CD4-positive, alpha-beta T cell treated with Interferon alpha-2 for 1 hour (primary cell): ENCODE measurements at regions not wholly inside any gene's neighbourhood (a gene's known extent, or its start where the extent isn't known, plus 50 kb on each side); places are given as distances from the start of the nearest gene placed in this dataset.
"Not testable (repeated sequence)": the region's sequence is repeated elsewhere in the genome, so short reads cannot be mapped to it uniquely, and the experiment has no call there.

Source experiments
- DNase-seq, 2 donors: peaks; one replicate each; pipeline ENCODE4 v3.0.0-alpha.2; 2020 to 2022

DNA sequence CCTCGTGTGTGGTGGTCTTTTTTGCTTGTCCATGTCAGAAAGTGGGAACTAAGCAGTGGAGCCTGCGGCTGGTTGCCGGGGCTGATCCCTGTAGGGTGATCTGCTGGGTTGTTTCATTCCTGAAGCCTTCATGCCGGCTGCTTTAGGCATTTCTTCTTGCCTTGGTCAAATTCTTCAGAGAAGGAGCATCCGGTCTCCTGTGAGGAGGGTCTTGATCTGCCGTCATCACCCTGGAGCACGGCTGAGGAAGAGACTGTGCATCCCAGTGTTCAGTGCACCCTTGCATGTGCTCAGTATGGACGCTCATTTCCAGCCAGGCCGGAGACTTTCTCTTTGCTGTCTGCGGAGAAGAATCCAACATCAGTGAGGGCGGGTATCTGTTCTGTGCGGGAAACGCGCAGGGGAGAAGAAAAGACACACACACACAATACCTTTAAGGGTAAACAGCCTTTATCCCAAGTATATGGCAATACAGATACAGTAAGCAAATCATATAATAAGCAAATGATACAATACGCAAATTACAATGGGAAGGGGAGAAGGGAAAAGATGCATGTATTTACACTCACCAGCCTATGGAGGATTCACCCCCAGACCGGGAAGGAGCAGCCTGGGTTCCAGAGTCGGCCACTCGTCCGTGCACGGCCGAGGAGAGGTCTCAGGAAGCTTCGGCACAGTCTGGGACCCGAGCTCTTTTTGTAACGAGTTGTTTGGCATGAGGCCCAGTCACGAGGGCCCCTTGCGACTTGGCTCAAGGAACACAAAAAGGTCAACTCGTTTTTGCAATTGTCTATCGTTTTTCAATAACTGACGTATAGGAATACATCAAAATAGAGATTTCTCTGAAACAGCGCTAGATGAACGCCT lies 1366.8 kb upstream of the TMEM132C start:
- no peak for DNase-seq

DNA sequence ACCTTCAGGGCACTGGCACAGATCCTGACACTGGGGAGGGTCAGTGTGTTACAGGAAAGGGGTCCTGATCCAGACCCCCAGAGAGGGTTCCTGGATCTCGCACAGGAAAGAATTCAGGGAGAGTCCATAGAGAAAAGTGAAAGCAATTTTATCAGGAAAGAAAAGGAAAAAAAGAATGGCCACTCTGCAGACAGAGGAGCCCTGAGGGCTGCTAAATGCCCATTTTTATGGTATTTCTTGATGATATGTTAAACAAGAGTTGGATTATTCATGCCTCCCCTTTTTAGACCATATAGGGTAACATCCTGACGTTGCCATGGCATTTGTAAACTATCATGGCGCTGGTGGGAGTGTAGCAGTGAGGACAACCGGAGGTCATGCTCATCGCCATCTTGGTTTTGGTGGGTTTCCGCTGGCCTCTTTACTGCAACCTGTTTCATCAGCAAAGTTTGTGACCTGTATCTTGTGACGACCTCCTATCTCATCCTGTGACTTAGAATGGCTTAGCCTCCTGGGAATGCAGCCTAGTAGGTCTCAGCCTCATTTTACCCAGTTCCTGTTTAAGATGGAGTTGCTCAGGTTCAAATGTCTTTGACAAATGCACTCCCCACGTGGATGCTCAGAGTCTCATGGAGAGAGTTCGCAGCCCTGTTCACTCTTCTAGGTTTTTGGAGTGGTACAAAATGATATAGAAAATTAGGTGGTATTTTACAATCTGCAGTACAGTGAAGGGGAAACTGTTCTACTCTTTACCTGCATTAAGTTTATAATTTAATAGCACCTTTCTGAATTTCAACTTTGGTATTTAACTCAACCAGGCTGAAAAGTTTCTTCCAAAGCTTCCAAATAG lies 1363.7 kb upstream of the TMEM132C start:
- no peak for DNase-seq

DNA sequence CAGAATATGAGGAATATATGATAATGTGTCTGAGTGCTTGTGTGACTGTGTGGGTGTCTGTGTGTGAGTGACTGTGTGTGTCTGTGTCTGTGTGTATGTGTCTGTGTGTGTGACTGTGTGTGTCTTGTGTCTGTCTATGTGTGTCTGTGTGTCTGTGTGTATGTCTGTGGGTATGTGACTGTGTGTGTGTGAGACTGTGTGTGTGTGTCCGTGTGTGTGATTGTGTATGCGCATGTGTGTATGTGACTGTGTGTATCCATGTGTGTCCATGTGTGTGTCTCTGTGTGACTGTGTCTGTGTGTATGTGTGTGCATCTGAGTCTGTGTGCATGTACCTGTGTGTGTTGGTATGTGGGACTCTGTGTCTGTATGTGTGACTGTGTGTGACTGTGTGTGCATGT lies 1361.2 kb upstream of the TMEM132C start:
- no peak for DNase-seq

DNA sequence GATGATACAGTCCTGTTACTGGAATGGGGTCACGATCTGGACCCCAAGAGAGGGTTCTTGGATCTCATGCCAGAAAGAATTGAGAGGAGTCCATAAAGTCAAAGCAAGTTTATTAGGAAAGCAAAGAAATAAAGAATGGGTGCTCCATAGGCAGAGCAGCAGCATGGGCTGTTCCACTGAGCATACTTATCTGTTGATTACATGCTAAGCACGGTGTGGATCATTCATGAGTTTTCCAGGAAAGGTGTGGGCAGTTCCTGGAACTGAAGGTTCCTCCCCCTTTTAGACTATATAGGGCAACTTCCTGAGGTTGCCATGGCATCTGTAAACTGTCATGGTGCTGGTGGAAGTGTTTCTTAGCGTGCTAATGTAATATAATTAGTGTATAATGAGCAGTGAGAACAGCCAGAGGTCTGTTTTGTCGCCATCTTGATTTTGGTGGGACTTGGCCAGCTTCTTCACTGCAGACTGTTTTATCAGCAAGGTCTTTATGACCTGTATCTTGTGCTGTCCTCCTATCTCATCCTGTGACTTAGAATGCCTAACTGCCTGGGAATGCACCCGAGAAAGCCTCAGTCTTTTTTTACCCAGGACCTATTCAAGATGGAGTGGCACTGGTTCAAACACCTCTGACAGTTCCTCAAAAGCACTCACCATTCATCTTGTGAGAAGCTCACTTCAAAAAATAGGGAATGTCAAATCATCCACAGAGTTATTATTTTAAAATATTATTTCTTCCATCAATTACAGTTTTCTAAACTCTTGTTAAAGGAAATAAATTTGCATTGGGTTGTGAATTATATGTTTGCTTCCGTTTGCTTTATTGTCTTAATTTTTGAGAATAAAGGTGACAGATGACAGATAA lies 1358.8 kb upstream of the TMEM132C start:
- DNase-seq: peak in 1 of 2 donors; percentile 6

DNA sequence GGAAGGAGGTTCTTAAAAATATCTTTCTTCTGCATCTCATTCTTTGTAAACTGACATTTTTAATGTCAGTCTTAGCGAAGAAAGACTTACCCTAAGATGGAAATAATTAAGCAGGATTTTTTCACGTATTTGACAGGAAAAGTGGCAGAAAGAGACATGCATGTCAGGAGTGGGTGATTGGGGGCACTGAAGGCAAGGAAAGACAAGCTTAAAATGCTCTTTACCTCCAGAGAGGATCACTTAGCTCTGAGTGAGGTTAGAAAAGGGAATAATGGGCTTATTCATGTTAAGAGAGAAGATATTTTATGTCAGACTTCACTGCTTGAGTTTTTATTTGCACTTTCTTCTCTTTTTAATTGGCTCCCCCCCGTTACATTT lies 1358.2 kb upstream of the TMEM132C start:
- DNase-seq: no peak

DNA sequence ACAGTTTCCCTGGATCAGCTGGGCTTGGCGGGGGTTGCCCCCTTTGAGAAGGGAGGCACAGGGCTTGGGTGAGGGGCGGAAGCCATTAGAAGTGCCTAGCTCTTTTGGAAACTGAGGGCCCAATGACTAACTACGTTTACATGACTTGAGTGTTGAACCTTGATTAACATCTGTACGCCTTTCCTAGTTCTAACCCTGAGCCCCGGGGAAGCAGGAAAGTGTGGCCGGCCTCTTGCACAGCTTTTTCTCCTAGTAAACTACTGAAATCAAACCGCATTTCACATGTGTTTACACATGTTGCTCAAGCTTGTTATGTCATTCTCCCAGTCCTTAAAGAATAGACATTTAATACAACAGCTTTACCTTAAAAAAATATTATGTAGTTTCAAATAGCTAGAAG lies 1356.4 kb upstream of the TMEM132C start:
- DNase-seq: no peak

DNA sequence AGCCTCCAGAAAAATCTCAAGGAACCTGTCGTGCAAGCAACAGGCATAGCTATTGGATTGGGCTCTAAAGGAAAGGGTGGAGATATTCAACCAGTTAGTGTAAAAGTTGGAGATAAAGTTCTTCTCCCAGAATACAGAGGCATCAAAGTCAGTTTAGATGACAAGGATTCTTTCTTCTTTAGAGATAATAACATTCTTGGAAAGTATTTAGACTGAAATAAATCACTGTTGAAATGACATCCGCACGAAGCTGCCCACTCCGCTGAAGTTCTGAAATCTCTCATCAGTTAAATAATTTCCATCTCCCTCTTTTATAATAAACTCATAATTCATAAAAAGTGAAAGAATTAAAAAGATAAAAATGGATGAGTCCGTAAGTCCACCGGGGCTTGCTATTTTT lies 1354.9 kb upstream of the TMEM132C start:
- DNase-seq: no peak

DNA sequence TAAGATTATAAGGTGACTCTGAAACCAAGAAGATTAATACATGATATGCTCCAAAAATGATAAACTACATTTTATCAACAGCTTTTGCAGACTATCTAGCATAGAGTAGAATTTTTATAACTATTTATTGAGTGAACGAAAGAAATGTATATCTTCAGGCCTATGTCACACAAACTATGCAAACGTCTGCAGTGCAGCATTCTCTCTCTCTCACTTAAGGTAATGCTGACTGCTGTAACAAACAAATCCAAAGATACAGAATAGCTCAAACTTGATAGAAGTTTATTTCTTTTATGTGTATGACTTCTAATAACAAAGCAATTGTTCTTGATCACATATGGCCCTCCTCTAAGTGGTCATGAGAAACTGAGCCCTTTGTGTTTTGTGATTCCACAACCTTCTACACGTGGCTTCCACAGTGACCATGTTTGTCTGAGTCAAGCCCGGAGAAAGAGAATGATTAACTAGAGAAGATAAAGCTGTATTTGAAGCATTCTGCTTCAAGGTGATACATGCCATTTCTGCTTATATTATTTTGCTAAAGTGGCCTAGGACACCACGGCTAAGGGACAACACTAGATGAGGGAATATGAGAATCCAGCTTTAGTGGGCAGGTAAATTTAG lies 1352.7 kb upstream of the TMEM132C start:
- no peak for DNase-seq

DNA sequence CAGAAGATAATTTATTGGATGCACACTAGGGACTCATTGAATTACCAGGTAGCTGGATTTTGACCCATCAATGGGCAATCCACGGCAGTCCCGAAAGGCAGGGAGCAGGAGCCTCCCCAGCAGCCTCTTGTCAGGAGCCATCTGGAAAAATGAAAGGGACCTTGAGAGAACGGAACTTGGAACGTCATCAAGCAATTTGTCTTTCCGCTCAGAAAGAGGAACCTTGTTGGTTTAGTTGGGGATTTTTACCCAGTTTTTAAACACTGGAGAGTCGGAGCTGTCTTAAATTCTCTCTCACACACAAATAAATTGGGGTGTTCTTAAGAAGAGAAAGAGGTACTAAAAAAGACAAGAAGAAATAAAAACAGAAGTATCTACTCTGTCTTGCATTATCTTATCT lies 1351.7 kb upstream of the TMEM132C start:
- DNase-seq: no peak

DNA sequence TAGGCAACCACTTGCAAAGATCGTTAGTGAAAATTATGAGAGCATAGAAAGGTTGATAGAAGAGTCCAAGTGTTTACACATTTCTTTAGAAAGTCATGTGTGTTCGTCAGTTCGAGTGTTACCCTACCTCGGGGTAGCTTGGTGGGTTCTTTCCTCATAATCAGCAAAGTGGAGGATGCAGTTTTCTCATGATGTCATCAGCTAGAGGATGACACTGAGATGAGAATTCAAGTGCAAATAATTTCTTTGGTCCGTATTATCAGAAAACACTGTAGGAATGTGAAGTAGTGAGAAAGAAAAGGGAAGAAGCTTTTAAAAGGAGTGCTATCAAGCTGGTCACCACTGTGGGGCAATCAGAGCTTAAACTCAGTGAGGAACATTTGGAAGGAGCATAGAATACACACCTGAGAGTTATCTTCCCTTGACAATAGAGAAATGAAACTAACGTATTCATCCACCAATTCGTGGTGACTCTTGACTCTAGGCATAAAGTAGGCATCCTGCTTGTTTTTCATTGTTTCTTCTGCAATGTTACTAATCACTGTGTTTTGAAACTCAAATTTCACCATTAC lies 1340.9 kb upstream of the TMEM132C start:
- DNase-seq: no peak

DNA sequence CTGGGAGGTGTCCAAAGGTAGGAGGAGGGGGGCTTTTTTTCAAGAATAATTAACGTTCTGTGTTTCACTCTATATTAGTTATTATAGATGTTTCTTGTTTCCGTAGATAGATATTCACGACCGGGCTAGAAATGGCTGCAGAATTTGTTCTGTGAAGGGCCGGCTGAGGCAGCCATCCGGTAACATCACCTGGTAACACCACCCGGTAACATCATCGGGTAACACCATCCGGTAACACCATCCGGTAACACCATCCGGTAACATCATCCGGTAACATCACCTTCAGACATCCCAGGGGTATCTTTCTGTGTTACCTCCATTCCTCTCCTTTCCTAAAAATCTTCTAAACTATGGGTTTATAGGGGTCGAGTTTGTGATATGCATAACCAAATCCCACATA lies 1336.7 kb upstream of the TMEM132C start:
- no peak for DNase-seq

DNA sequence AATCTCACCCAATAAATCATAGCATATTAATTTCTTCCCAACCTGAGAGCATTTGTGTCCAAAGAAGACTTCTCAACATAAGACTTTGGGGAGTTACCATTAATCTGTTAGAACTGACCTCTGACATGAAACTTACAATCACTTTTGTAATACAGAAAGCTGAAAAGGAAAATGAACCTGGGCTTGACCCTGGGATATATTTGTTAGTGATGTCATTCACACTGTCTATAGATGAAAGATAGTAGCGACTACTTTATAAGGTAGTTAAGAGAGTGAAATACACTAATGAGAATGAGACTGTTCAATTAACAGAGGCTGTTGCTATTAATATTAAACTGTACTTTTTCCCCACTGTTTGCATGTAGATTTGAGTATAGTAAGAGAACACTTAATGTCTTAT lies 1334.8 kb upstream of the TMEM132C start:
- DNase-seq: no peak

DNA sequence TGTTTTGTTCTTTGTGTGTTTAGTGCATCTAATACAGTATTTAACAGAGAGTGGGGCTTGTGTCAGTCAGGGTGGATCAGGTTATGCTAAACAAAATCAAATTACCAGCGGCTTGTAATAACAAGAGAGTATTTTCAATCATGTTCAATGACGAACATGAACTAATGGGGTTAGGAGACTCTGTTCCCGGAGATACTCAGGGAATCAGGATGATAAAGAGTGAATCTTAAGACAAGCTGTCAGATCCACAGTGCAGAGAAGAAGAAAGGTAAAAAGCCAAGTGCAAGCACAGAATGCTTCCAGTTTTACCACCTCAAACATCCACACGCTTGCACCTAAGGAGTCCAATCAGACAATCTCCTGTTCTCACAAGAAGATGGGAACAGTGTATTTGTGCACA lies 1331.5 kb upstream of the TMEM132C start:
- no peak for DNase-seq

DNA sequence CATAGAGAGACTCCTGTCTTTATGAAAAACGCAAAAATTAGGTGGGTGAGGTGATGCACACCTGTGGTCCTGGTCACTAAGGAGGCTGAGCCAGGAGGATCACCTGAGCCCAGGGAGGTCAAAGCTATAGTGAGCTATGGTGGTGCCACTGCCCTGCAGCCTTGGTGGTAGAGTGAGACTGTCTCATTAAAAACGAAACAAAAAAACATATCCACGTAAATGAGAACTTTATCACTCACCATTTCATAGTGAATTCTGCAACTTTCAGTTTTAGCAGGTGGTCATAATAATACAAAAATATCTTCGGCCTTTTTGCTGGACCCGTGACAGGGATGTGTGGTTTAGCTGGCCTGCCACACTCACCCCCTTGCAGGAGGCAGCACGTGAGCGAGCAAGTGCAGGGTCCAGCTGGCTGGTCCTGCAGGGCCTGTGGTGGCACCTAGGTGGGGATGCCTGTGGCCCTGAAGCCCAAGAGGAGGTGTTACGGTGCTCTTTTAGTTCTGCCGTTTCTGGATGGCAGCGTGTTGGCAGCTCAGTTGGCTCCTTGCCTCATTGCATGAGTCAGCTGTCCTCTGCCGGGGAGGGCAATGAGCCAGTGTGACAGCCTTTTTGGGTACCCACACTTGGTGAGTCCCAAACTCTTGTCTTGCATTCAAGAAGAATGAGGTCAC lies 1330.7 kb upstream of the TMEM132C start:
- DNase-seq: no peak

DNA sequence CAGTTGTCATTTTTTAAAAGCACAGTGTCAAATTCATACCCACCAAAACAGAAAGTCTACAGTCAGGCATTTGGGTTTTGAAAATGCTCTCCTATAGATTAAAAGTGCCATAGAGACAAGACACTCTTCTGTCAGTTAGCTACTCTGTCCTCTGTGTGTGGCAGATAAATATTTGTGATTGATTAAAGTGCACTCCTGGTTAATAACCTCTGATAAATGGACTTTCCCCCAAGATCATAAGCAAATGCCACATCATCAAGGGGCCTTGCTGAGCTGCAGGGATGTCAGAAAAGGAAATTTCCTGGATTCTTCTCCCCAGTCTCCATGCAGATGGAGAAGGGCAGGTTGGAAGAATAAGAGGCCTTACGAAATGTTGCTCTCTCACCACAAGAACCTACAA lies 1329.5 kb upstream of the TMEM132C start:
- no peak for DNase-seq

DNA sequence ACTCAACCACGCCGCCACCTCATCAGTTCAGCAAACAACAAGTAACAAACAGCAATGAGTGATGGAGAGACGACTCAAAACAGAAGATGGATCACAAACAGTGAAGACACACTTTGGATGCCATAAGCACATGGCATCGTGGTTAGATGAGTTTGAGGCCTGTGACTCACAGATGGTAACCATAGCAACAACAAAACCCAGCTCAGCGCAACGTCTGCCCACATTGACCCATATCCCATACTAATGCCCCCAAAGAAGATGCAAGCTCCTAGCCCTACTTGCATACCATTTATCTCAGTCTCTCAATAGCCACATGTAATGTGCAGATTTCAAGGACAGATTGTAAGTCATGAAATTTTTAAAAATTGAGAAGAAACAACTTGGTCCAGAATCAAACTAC lies 1322.3 kb upstream of the TMEM132C start:
- no peak for DNase-seq

DNA sequence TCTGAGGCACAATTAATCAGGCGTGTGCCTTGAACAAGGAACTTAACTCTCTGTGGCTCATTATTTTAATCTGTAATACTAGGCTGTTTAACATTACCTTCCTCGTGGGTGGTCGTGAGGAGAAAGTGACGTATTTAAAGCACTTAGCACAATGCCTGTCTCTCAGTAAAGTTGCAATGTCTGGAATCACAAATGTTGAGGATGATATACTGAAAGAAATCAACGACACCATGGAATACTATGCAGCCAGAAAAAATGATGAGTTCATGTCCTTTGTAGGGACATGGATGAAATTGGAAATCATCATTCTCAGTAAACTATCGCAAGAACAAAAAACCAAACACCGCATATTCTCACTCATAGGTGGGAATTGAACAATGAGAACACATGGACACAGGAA lies 1320.0 kb upstream of the TMEM132C start:
- not testable (repeated sequence) for DNase-seq

DNA sequence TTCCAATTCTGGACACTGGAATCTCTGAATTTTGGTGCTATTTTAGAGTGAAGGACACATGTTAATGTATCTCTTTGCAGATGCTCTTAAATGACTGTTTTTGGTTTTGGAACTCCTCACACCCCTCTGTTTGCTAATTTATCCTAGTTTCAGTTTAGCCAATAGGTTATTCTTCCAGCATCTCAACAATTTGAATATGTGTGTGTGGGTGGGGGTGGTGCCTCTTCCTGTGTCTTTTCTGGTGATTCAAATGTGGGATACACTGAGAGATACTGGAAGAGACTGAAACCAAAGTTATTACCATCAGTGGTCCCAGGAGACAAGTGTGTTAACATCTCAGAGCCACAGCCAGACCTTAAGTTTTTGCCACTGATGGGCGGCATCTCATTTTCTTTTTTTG lies 1317.4 kb upstream of the TMEM132C start:
- DNase-seq: no peak

DNA sequence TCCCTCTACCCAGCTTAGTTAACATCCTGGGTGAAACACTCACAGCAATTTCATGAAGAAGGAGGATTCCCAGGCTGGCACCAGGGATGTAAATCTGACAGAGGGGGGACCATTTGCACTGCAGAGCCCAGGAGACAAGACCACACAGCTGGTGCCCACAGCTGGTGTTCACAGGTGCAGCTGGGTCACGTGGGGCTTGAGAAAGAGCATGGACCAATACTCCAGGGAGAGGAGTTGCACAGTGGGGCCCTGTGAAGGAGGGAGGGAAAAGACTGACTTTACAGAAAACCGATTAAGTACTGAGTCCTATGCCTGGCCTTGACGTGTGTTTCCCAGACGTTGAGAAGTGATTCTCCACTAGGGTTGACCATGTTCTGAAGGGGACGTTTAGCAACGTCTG lies 1316.7 kb upstream of the TMEM132C start:
- no peak for DNase-seq

DNA sequence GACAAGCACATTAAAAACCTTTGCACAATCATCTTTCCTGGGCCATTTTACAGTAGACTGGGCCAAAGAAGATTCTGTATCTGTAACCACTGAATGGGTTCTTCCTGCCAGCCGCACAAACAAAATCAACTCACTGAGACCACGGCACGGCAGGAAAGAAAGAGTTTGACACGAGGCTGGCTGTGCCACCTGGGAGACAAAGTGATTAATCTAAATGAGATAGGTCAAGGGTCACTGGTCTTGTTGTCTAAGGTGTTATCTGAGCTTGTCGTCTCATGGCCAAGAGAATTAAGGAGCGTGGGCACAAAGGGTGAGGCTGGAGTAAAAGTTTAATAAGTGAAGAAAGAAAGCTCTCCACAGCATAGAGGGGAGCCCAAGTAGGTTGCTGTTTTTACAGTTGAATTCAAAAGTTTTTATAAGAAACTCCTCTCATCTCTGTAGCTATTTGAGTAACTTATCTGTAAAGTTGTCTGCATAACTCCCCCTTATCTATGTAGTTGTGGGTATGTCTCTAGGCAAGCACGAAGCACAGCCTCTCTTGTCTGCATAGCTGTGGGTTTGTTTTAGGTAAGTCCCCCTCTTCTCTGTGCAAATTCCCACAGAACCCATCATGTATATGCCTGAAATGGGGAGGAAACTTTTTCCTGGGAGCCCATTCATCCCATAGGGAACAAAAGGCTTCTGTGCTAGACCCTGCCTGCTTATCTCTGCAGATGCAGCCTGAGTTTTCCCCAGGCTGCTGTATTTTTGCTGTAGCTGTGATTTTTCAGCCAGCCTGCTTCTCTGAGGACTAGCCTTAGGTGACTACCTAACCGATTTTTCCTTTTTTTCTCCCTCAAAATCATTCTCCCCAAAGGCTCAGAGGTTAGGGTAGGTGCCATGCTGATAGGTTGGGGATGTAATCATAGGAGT lies 1314.6 kb upstream of the TMEM132C start:
- DNase-seq: no peak
